Stimulated activated naive CD8-positive, alpha-beta T cell treated with anti-CD3 and anti-CD28 coated beads, Interleukin-15, amount 100 ng/mL, for 72 hours (primary cell): ENCODE measurements at regions not wholly inside any gene's neighbourhood (a gene's known extent, or its start where the extent isn't known, plus 50 kb on each side); places are given as distances from the start of the nearest gene placed in this dataset.

Experiments
- ATAC-seq: fragments of 150-1000 bp; cut with Tn5 transposase; 2 replicates; pipeline ENCODE4 v1.10.0; 2021; ENCODE audit warnings: mild to moderate bottlenecking, moderate library complexity
- DNase-seq, 2 donors: peaks; one replicate each; pipeline ENCODE4 v3.0.0; 2021 to 2022
- H3K27ac Mint-ChIP-seq, 2 donors: one replicate each; pipeline ENCODE4 v1.8.0; 2022; ENCODE audit warnings: mild to moderate bottlenecking in 2 of 2, mixed read lengths in 2 of 2, moderate library complexity in 2 of 2
- H3K27me3 Mint-ChIP-seq: one replicate; pipeline ENCODE4 v1.8.0; 2022; ENCODE audit warnings: mixed read lengths
- H3K4me1 Mint-ChIP-seq: one replicate; pipeline ENCODE4 v1.8.0; 2022; ENCODE audit warnings: mild to moderate bottlenecking, mixed read lengths
- H3K4me3 Mint-ChIP-seq, 2 donors: one replicate each; pipeline ENCODE4 v1.8.0; 2022; ENCODE audit warnings: mild to moderate bottlenecking in 2 of 2, mixed read lengths in 2 of 2, moderate library complexity in 1 of 2
- H3K9me3 Mint-ChIP-seq, 2 donors: one replicate each; pipeline ENCODE4 v1.8.0; 2022; ENCODE audit warnings: mixed read lengths in 2 of 2

- DNase-seq: no peak
- Mint-ChIP-seq H3K9me3 (peaks cover 8 to 23% of the 10 kb centered on the region in 2 donors), H3K4me1 (no peaks in the 10 kb centered on the region), H3K27me3 (peaks cover 19% of the 10 kb centered on the region), H3K27ac (peak overlapping the region in 1 of 2 donors; percentile 28), H3K4me3 (no peak overlapping the region)
- no peak for ATAC-seq
These were observed 243.1 kb downstream of the CDH26 start for GRCh38 chr20:60201198-60201835.

DNA sequence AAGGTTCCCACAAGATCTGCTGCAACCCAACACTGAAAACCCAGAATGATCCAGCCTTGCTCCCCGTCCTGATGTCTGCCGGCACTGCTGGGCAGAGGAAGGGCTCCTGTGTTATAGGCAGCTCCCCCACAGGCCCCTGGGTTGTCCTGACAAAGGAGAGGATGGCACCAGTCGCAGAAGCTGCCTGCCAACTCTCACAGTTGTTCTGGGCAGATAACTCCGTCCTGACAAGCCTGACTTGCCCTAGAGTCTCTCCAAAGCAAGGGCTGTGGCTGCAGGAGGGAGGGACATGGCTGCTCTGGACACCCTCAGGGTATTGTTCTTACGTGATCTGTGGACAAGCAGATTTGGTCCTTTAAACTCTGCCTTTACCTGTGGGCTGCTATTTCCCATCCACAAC is 243.8 kb downstream of the CDH26 start:
- H3K4me3 Mint-ChIP-seq: no peak overlapping the region
- no peak for DNase-seq
- no peak for ATAC-seq
- no peaks in the 10 kb centered on the region for H3K4me1 Mint-ChIP-seq
- peaks cover 19% of the 10 kb centered on the region for H3K27me3 Mint-ChIP-seq
- no peak overlapping the region for H3K27ac Mint-ChIP-seq
- peaks cover 8 to 21% of the 10 kb centered on the region in 2 donors for H3K9me3 Mint-ChIP-seq

DNA sequence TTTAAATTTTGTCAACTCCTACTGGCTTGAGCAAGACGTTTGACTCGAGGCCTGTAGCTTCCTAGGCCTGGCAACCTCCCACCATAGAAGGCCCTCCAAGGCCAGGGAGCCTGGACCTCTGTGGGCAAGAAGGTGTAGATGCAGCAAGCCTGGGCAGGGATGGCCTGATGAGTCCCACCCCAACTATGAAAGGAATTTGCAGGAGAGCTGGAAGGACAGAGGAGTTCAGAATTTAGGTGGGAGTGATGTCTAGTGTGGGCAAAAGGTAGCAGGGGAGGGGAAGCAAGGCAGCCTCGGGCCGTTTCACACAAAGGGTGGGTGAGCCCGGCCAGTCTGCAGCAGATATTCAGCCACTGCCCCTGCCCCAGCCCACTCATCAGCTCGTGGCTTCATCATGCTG is 245.2 kb downstream of the CDH26 start:
- Mint-ChIP-seq H3K4me3 (no peak overlapping the region), H3K4me1 (no peaks in the 10 kb centered on the region), H3K27ac (no peak overlapping the region), H3K27me3 (peaks cover 14% of the 10 kb centered on the region), H3K9me3 (peaks cover 4 to 16% of the 10 kb centered on the region in 2 donors)
- ATAC-seq (no peak), DNase-seq (no peak)

- ATAC-seq (no peak), DNase-seq (no peak)
- H3K4me1 Mint-ChIP-seq: no peaks in the 10 kb centered on the region
- no peak overlapping the region for H3K4me3 Mint-ChIP-seq
- H3K27ac Mint-ChIP-seq: no peak overlapping the region
- peaks cover 0 to 4% of the 10 kb centered on the region in 2 donors for H3K9me3 Mint-ChIP-seq
- peaks cover 3% of the 10 kb centered on the region for H3K27me3 Mint-ChIP-seq
These were observed 246.4 kb downstream of the CDH26 start for GRCh38 chr20:60204601-60205000.

DNA sequence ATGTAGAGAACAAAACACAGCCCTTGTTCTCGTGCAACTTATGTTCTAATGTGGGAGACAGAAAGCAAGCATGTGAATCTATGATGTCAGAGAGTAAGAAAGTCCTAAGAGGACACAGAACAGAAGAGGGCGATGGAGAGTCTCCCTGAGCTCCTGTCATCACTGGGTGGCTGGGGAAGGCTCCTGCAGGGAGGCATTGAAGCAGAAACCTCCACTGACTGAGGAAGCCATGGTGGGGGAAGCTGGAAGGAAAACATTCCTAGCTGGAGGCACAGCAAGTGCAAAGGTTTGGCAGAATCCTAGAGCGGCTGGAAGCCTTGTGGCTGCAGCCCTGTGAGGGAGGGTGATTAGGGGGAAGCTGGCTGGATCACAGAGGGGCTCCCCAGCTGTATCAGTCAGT is 248.0 kb downstream of the CDH26 start:
- Mint-ChIP-seq H3K9me3 (no peaks in the 10 kb centered on the region), H3K4me1 (no peaks in the 10 kb centered on the region), H3K27ac (peak overlapping the region in 1 of 2 donors; percentile 64), H3K27me3 (no peaks in the 10 kb centered on the region), H3K4me3 (no peak overlapping the region)
- DNase-seq (no peak), ATAC-seq (no peak)

- DNase-seq (no peak), ATAC-seq (no peak)
- no peaks in the 10 kb centered on the region for H3K4me1 Mint-ChIP-seq
- no peak overlapping the region for H3K4me3 Mint-ChIP-seq
- H3K9me3 Mint-ChIP-seq: no peaks in the 10 kb centered on the region
- no peaks in the 10 kb centered on the region for H3K27me3 Mint-ChIP-seq
- H3K27ac Mint-ChIP-seq: no peak overlapping the region
These were observed 250.8 kb downstream of the CDH26 start for GRCh38 chr20:60209048-60209447.

GRCh38 chr20:60210779-60211617 is 252.8 kb downstream of the CDH26 start:
- H3K4me3 Mint-ChIP-seq: no peak overlapping the region
- ATAC-seq (peak; percentile 84), DNase-seq (peak; percentile 56 to 59)
- peak overlapping the region in 1 of 2 donors; percentile 78 for H3K27ac Mint-ChIP-seq
- H3K9me3 Mint-ChIP-seq: no peaks in the 10 kb centered on the region
- H3K27me3 Mint-ChIP-seq: no peaks in the 10 kb centered on the region
- no peaks in the 10 kb centered on the region for H3K4me1 Mint-ChIP-seq

GRCh38 chr20:60211618-60212463 is 253.6 kb downstream of the CDH26 start:
- H3K27ac Mint-ChIP-seq: no peak overlapping the region
- no peak overlapping the region for H3K4me3 Mint-ChIP-seq
- no peak for DNase-seq
- no peaks in the 10 kb centered on the region for H3K4me1 Mint-ChIP-seq
- no peaks in the 10 kb centered on the region for H3K9me3 Mint-ChIP-seq
- no peak for ATAC-seq
- no peaks in the 10 kb centered on the region for H3K27me3 Mint-ChIP-seq

- no peaks in the 10 kb centered on the region for H3K4me1 Mint-ChIP-seq
- H3K27ac Mint-ChIP-seq: peak overlapping the region in 1 of 2 donors; percentile 83
- no peaks in the 10 kb centered on the region for H3K27me3 Mint-ChIP-seq
- H3K9me3 Mint-ChIP-seq: no peaks in the 10 kb centered on the region
- ATAC-seq: no peak
- no peak overlapping the region for H3K4me3 Mint-ChIP-seq
- DNase-seq: no peak
These were observed 254.5 kb downstream of the CDH26 start for GRCh38 chr20:60212695-60213094.

- no peak for ATAC-seq
- no peaks in the 10 kb centered on the region for H3K4me1 Mint-ChIP-seq
- H3K27me3 Mint-ChIP-seq: no peaks in the 10 kb centered on the region
- H3K27ac Mint-ChIP-seq: peak overlapping the region in 1 of 2 donors; percentile 10
- no peaks in the 10 kb centered on the region for H3K9me3 Mint-ChIP-seq
- no peak for DNase-seq
- no peak overlapping the region for H3K4me3 Mint-ChIP-seq
These were observed 255.1 kb downstream of the CDH26 start for GRCh38 chr20:60213126-60213893.

- no peak overlapping the region for H3K27ac Mint-ChIP-seq
- H3K4me1 Mint-ChIP-seq: no peaks in the 10 kb centered on the region
- no peaks in the 10 kb centered on the region for H3K9me3 Mint-ChIP-seq
- H3K4me3 Mint-ChIP-seq: no peak overlapping the region
- H3K27me3 Mint-ChIP-seq: no peaks in the 10 kb centered on the region
- DNase-seq (no peak), ATAC-seq (no peak)
These were observed 256.9 kb downstream of the CDH26 start for GRCh38 chr20:60214901-60215815.

DNA sequence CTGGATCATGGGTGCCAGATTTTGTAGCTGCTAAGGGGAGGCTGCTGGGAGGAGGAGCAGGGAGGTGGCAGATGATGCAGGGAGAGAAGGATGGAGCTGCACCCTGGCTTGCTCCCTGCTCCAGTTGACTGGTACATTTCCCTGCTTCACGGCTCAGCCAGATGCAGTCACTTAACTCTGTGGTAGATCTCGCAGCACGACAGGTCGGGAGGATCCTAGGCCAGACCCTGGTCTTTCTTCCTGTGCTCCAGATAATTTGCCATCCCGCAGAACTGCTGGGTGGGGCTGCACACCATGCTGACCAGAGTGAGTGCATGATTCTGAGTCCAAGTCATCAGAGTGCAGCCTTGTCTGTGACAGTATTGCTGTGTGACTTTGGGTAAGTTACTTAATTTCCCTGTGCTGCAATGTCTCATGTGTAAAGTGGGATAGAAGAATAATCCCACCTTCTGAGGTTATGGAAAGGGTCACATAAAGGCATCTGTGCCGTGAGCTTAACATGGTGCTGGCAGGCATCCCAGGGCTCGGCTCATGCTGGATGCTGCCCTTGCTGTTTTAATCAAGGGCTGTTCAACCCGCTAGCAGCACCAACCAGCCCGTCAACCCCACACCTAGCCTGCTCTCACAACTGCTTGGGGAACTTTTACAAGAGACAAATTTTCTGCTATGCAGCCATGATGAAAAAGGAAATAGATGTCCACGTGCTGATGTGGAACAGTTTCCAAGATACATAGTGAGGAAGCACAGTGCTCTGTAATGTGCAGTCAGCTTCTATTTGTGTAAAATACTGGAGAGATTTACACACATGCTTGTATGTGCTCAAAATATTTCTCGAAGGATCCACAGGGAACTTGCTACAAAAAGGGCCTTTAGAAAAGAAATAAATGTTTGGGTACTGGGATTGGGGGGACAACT is 257.9 kb downstream of the CDH26 start:
- H3K27me3 Mint-ChIP-seq: no peaks in the 10 kb centered on the region
- DNase-seq: no peak
- H3K9me3 Mint-ChIP-seq: no peaks in the 10 kb centered on the region
- H3K4me3 Mint-ChIP-seq: no peak overlapping the region
- ATAC-seq: no peak
- H3K4me1 Mint-ChIP-seq: no peaks in the 10 kb centered on the region
- H3K27ac Mint-ChIP-seq: peak overlapping the region in 1 of 2 donors; percentile 63

DNA sequence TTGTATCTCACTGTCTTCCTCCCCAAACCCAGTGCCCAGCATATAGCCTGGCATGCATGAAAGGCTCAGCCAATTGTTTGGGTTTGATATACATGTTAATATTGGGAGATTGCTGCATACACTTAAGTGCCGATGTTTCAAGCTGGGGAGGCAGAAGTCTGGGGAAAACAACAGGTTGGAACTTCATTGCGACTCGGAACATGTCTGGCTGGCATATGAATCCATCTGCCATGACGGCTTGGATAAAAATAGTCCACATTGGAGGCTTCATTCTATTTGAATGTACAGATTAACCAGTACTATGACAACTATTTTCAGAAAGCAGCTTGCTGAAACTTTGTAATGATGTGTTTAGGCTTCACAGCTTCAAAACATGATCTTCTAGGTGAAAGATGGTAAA is 261.0 kb downstream of the CDH26 start:
- H3K4me3 Mint-ChIP-seq: no peak overlapping the region
- H3K9me3 Mint-ChIP-seq: no peaks in the 10 kb centered on the region
- no peaks in the 10 kb centered on the region for H3K4me1 Mint-ChIP-seq
- no peak for DNase-seq
- no peaks in the 10 kb centered on the region for H3K27me3 Mint-ChIP-seq
- ATAC-seq: no peak
- H3K27ac Mint-ChIP-seq: peak overlapping the region in 1 of 2 donors; percentile 42
